A549 (cell line): ENCODE measurements at regions not wholly inside any gene's neighbourhood (a gene's known extent, or its start where the extent isn't known, plus 50 kb on each side); places are given as distances from the start of the nearest gene placed in this dataset.

Experiments
- ATAC-seq, 2 experiments: fragments of 200-7000 bp in 1 of 2; fragments of >200 bp in 1 of 2; cut with Nextera tagmentation in 1 of 2; cut with Tn5 transposase in 1 of 2; 3 replicates each; pipeline versions ENCODE4 v1.8.0 to v1.9.1; 2018 to 2020; ENCODE audit warnings: mild to moderate bottlenecking in 1 of 2, moderate library complexity in 1 of 2
- CTCF ChIA-PET: fragments of 300-600 bp; sonication (Branson Sonifier 250); formaldehyde crosslinking; extraction: SDS; loops from one replicate; lab custom pipeline; 2021; ENCODE audit warnings: antibody characterized with exemption, inconsistent platforms; lab: Yijun Ruan, JAX
- POLR2A ChIA-PET: fragments of 350-600 bp; formaldehyde crosslinking; extraction: SDS; loops from one replicate; lab custom pipeline; 2021; ENCODE audit warnings: antibody characterized with exemption, inconsistent platforms; lab: Yijun Ruan, JAX
- DNase-seq, 2 experiments: peaks; one replicate each; pipeline versions ENCODE4 v3.0.0 to v3.0.0-alpha.2; 2011 to 2016; ENCODE audit warnings: low read depth in 1 of 2, low spot score in 1 of 2
- FAIRE-seq: peaks from 2 replicates; lab custom pipeline; 2011; peaks lifted over from hg19 to GRCh38; lab: Jason Lieb, UNC
- H3K27ac ChIP-seq, 2 experiments: fragments of >200 bp; sonication (Bioruptor Twin); formaldehyde crosslinking; 3 replicates each; pipeline ENCODE4 v1.5.1; 2016 to 2017
- H3K4me1 ChIP-seq: fragments of >200 bp; sonication (Bioruptor Twin); formaldehyde crosslinking; 3 replicates; pipeline ENCODE4 v1.6.1; 2016
- H3K4me2 ChIP-seq: fragments of >200 bp; sonication (Bioruptor Twin); formaldehyde crosslinking; 3 replicates; pipeline ENCODE4 v1.6.1; 2016
- H3K4me3 ChIP-seq: fragments of >200 bp; sonication (Bioruptor Twin); formaldehyde crosslinking; 3 replicates; pipeline ENCODE4 v1.5.1; 2016
- H3K9me3 ChIP-seq: fragments of >200 bp; sonication (Bioruptor Twin); formaldehyde crosslinking; 3 replicates; pipeline ENCODE4 v1.6.1; 2016
- ATOH8 ChIP-seq: fragments of 250-450 bp; sonication (Bioruptor Pico); IDR thresholded peaks from 2 replicates; pipeline ENCODE4 v1.5.0; 2020; ENCODE audit warnings: low read depth, mild to moderate bottlenecking, moderate library complexity
- CEBPB ChIP-seq, 2 experiments: fragments of >200 bp in 1 of 2; sonication (Bioruptor Twin) in 1 of 2; formaldehyde crosslinking in 1 of 2; IDR thresholded peaks; 2 replicates each; pipeline ENCODE4 v1.6.1; 2012 to 2016
- E2F6 ChIP-seq: IDR thresholded peaks from 2 replicates; pipeline ENCODE4 v1.6.1; 2012; ENCODE audit warnings: low read depth, borderline replicate concordance
- EHF ChIP-seq: fragments of 250-450 bp; sonication (Bioruptor Pico); IDR thresholded peaks from 2 replicates; pipeline ENCODE4 v1.5.0; 2020; ENCODE audit warnings: mild to moderate bottlenecking
- EHMT2 ChIP-seq: fragments of 200-600 bp; sonication (generic); IDR thresholded peaks from 2 replicates; pipeline ENCODE4 v1.6.1; 2016; ENCODE audit warnings: antibody characterized with exemption, low read depth, mild to moderate bottlenecking, moderate library complexity
- FOSB ChIP-seq: fragments of 250-450 bp; sonication (Bioruptor Pico); IDR thresholded peaks from 2 replicates; pipeline ENCODE4 v1.5.0; 2020; ENCODE audit warnings: mild to moderate bottlenecking, moderate library complexity
- FOXS1 ChIP-seq: fragments of 250-450 bp; sonication (Bioruptor Pico); IDR thresholded peaks from 2 replicates; pipeline ENCODE4 v1.5.0; 2020; ENCODE audit warnings: mild to moderate bottlenecking, moderate library complexity
- HDAC2 ChIP-seq: fragments of 200-600 bp; sonication (generic); IDR thresholded peaks from 2 replicates; pipeline ENCODE4 v1.6.1; 2016
- HMGXB4 ChIP-seq: fragments of 250-450 bp; sonication (Bioruptor Pico); IDR thresholded peaks from 2 replicates; pipeline ENCODE4 v1.5.0; 2021; ENCODE audit warnings: mild to moderate bottlenecking, moderate library complexity, borderline replicate concordance
- HOXA7 ChIP-seq: fragments of 250-450 bp; sonication (Bioruptor Pico); IDR thresholded peaks from 2 replicates; pipeline ENCODE4 v1.5.0; 2020; ENCODE audit warnings: mild to moderate bottlenecking, moderate library complexity
- HOXB5 ChIP-seq: fragments of 250-450 bp; sonication (Bioruptor Pico); IDR thresholded peaks from 2 replicates; pipeline ENCODE4 v1.5.0; 2020; ENCODE audit warnings: mild to moderate bottlenecking, moderate library complexity
- JUN ChIP-seq, 2 experiments: fragments of >200 bp; sonication (Bioruptor Twin); formaldehyde crosslinking; IDR thresholded peaks; 2 replicates in 1 of 2; 3 replicates in 1 of 2; pipeline ENCODE4 v1.6.1; 2016 to 2017
- JUNB ChIP-seq: fragments of >200 bp; sonication (Bioruptor Twin); formaldehyde crosslinking; IDR thresholded peaks from 2 replicates; pipeline ENCODE4 v1.6.1; 2016
- KDM1A ChIP-seq: fragments of 200-600 bp; sonication (generic); IDR thresholded peaks from 2 replicates; pipeline ENCODE4 v1.6.1; 2016; ENCODE audit warnings: low read depth, mild to moderate bottlenecking
- KDM5A ChIP-seq: fragments of 200-600 bp; sonication (generic); IDR thresholded peaks from 2 replicates; pipeline ENCODE4 v1.6.1; 2016; ENCODE audit warnings: antibody characterized with exemption, mild to moderate bottlenecking
- MAFK ChIP-seq: fragments of 450-650 bp; IDR thresholded peaks from 2 replicates; pipeline ENCODE4 v1.6.1; 2014; ENCODE audit not compliant: partially characterized antibody
- MYC ChIP-seq: IDR thresholded peaks from 2 replicates; pipeline ENCODE4 v1.6.1; 2012; ENCODE audit warnings: mild to moderate bottlenecking, inconsistent platforms, low read length, improper control_type of control experiment, borderline replicate concordance
- NFE2L2 ChIP-seq: fragments of 150-350 bp; conservative IDR thresholded peaks from 2 replicates; pipeline ENCODE4 v1.6.1; 2014; ENCODE audit warnings: low read length
- NR3C1 ChIP-seq: fragments of >200 bp; sonication (Bioruptor Twin); formaldehyde crosslinking; IDR thresholded peaks from 3 replicates; pipeline ENCODE4 v1.6.1; 2017
- PBX3 ChIP-seq: IDR thresholded peaks from 2 replicates; pipeline ENCODE4 v1.6.1; 2012
- POLR2AphosphoS2 ChIP-seq: conservative IDR thresholded peaks from 2 replicates; pipeline ENCODE4 v1.6.1; 2012; ENCODE audit warnings: low read length, improper control_type of control experiment, inconsistent platforms
- RARB ChIP-seq: fragments of 250-450 bp; sonication (Bioruptor Pico); IDR thresholded peaks from 2 replicates; pipeline ENCODE4 v1.8.0; 2021; ENCODE audit warnings: mild to moderate bottlenecking, moderate library complexity
- TP53 ChIP-seq: fragments of 250-450 bp; sonication (Bioruptor Pico); IDR thresholded peaks from 2 replicates; pipeline ENCODE4 v1.5.0; 2021; ENCODE audit warnings: mild to moderate bottlenecking, moderate library complexity
- USF2 ChIP-seq: fragments of 450-650 bp; IDR thresholded peaks from 2 replicates; pipeline ENCODE4 v1.6.1; 2014; ENCODE audit warnings: antibody characterized with exemption
- ZC3H11A ChIP-seq: fragments of 450-650 bp; IDR thresholded peaks from 2 replicates; pipeline ENCODE4 v1.6.1; 2014; ENCODE audit warnings: antibody characterized with exemption, mild to moderate bottlenecking
- ZFP36 ChIP-seq: fragments of 450-650 bp; IDR thresholded peaks from 2 replicates; pipeline ENCODE4 v1.6.1; 2014; ENCODE audit warnings: borderline replicate concordance; ENCODE audit not compliant: partially characterized antibody
- ZNF302 ChIP-seq: fragments of 250-450 bp; sonication (Bioruptor Pico); IDR thresholded peaks from 2 replicates; pipeline ENCODE4 v1.9.0; 2021; ENCODE audit warnings: inconsistent platforms, mild to moderate bottlenecking, moderate library complexity
- WGBS: methylation state at CpG from one replicate; pipeline ENCODE4 v1.1.6; 2017; ENCODE audit errors: missing lambda C conversion rate; 5-methylcytosine and 5-hydroxymethylcytosine counted together

GRCh38 chr6:43982084-43982625 is 145.1 kb downstream of the MRPL14 start:
- ATAC-seq = no peak
- Histone ChIP-seq H3K4me3 (no peak overlapping the region), H3K27ac (no peak overlapping the region), H3K4me1 (no peaks in the 10 kb centered on the region; the same call in 2 of the 3 replicates), H3K4me2 (no peak overlapping the region), H3K9me3 (no peaks in the 10 kb centered on the region)
- ChIA-PET POLR2A (no interaction called here), CTCF (interaction anchor here (1.1 to 1.2 kb wide), 2 partner anchors 33 to 93 kb away, joined by 3 to 4 read pairs; no protein-coding TSS in a partner anchor)
- TF ChIP-seq HOXB5 (CRISPR knock-in tag) = no peak
- no peak for TF ChIP-seq PBX3
- no peak for TF ChIP-seq ATOH8 (CRISPR knock-in tag)
- TF ChIP-seq JUN (IDR thresholded peaks at IDR 0.05) = no peak
- no peak for TF ChIP-seq TP53
- no peak for TF ChIP-seq USF2
- TF ChIP-seq ZC3H11A = no peak
- no peak for TF ChIP-seq KDM1A
- TF ChIP-seq CEBPB (IDR thresholded peaks at IDR 0.05) = no peak
- no peak for TF ChIP-seq EHMT2
- no peak for TF ChIP-seq FOXS1 (CRISPR knock-in tag)
- no peak for TF ChIP-seq MAFK
- TF ChIP-seq HDAC2 = no peak
- no peak for TF ChIP-seq MYC
- DNase-seq = no peak
- WGBS = 42% methylated on average over 2 of the region's 2 CpGs
- no peak for FAIRE-seq

- Histone ChIP-seq H3K9me3 (no peaks in the 10 kb centered on the region), H3K27ac (no peak overlapping the region), H3K4me3 (no peak overlapping the region), H3K4me2 (no peak overlapping the region), H3K4me1 (no peaks in the 10 kb centered on the region; the same call in 2 of the 3 replicates)
- DNase-seq (no peak), ATAC-seq (no peak), FAIRE-seq (no peak)
- POLR2A ChIA-PET = no interaction called here
- TF ChIP-seq RARB (CRISPR knock-in tag) (no peak), ZFP36 (no peak), NR3C1 (no peak), NFE2L2 (no peak)
- 100% methylated on average over 1 of the region's 4 CpGs for WGBS
- CTCF ChIA-PET = interaction anchor here (1.1 to 1.3 kb wide), 3 partner anchors 33 to 93 kb away, joined by 3 to 4 read pairs (median 3); no protein-coding TSS in a partner anchor
Measured at GRCh38 chr6:43981363-43981990, 145.8 kb downstream of the MRPL14 start.

- FAIRE-seq = no peak
- no peak for TF ChIP-seq EHF (CRISPR knock-in tag)
- TF ChIP-seq HMGXB4 (CRISPR knock-in tag) = no peak
- no peak for TF ChIP-seq JUNB
- TF ChIP-seq ATOH8 (CRISPR knock-in tag) = no peak
- no peak for TF ChIP-seq ZFP36
- no peak for TF ChIP-seq KDM5A
- TF ChIP-seq KDM1A = no peak
- no peak for TF ChIP-seq EHMT2
- no peak for TF ChIP-seq FOSB
- no peak for TF ChIP-seq TP53
- TF ChIP-seq HDAC2 = no peak
- TF ChIP-seq HOXA7 (CRISPR knock-in tag) = no peak
- no peak for TF ChIP-seq E2F6
- TF ChIP-seq ZNF302 (CRISPR knock-in tag) = no peak
- no peak for TF ChIP-seq POLR2AphosphoS2
Measured at GRCh38 chr6:43980004-43980795, 147.1 kb downstream of the MRPL14 start.

More at GRCh38 chr6:43980004-43980795, 147.1 kb downstream of the MRPL14 start:
- Histone ChIP-seq H3K4me2 (no peak overlapping the region), H3K27ac (no peak overlapping the region), H3K9me3 (no peaks in the 10 kb centered on the region; the same call in 2 of the 3 replicates), H3K4me1 (no peaks in the 10 kb centered on the region; the same call in 2 of the 3 replicates), H3K4me3 (no peak overlapping the region)
- POLR2A ChIA-PET = no interaction called here
- DNase-seq (no peak), ATAC-seq (no peak)
- CTCF ChIA-PET = interaction anchor here (1.3 to 1.6 kb wide), 2 partner anchors 26 to 39 kb away, joined by 3 to 5 read pairs; no protein-coding TSS in a partner anchor
- WGBS = 67% methylated on average over 11 of the region's 12 CpGs
